Smooth muscle cell (in vitro differentiated cells): ENCODE measurements at regions not wholly inside any gene's neighbourhood (a gene's known extent, or its start where the extent isn't known, plus 50 kb on each side); places are given as distances from the start of the nearest gene placed in this dataset.

Source experiments
- DNase-seq: peaks from one replicate; lab custom pipeline; 2025; ENCODE audit not compliant: unreplicated experiment; lab: John Stamatoyannopoulos, UW
- H2AFZ ChIP-seq: fragments of 200-600 bp; sonication (generic); 2 replicates; pipeline ENCODE4 v1.6.0; 2016; ENCODE audit warnings: antibody characterized with exemption, low read depth, mild to moderate bottlenecking
- H3F3A ChIP-seq: fragments of 200-600 bp; sonication (generic); 2 replicates; pipeline ENCODE4 v1.6.0; 2017; ENCODE audit warnings: antibody characterized with exemption, low read depth
- H3K27ac ChIP-seq: fragments of 200-600 bp; sonication (generic); 2 replicates; pipeline ENCODE4 v1.5.1; 2016; ENCODE audit warnings: low read depth, mild to moderate bottlenecking
- H3K27me3 ChIP-seq: fragments of 200-600 bp; sonication (generic); 2 replicates; pipeline ENCODE4 v1.6.1; 2016; ENCODE audit warnings: low read depth, mild to moderate bottlenecking
- H3K36me3 ChIP-seq: fragments of 200-600 bp; sonication (generic); 2 replicates; pipeline ENCODE4 v1.5.1; 2016; ENCODE audit warnings: low read depth
- H3K4me1 ChIP-seq: fragments of 200-600 bp; sonication (generic); 2 replicates; pipeline ENCODE4 v1.5.1; 2016; ENCODE audit warnings: low read depth
- H3K4me2 ChIP-seq: fragments of 200-600 bp; sonication (generic); 2 replicates; pipeline ENCODE4 v1.6.0; 2016; ENCODE audit warnings: mild to moderate bottlenecking
- H3K4me3 ChIP-seq: fragments of 200-600 bp; sonication (generic); 2 replicates; pipeline ENCODE4 v1.5.1; 2016; ENCODE audit warnings: mild to moderate bottlenecking
- H3K79me2 ChIP-seq: fragments of 200-600 bp; sonication (generic); 2 replicates; pipeline ENCODE4 v1.6.0; 2016; ENCODE audit warnings: low read depth, mild to moderate bottlenecking
- H3K9ac ChIP-seq: fragments of 200-600 bp; sonication (generic); 2 replicates; pipeline ENCODE4 v1.6.0; 2016; ENCODE audit warnings: low read depth
- H3K9me3 ChIP-seq: fragments of 200-600 bp; sonication (generic); replicated peaks from 2 replicates; pipeline ENCODE4 v1.5.1; 2016; ENCODE audit warnings: low read depth
- H4K20me1 ChIP-seq: fragments of 200-600 bp; sonication (generic); 2 replicates; pipeline ENCODE4 v1.6.0; 2016; ENCODE audit warnings: low read depth
- WGBS: methylation state at CpG from one replicate; pipeline ENCODE4 v1.1.7; 2016; ENCODE audit warnings: low lambda C conversion rate; 5-methylcytosine and 5-hydroxymethylcytosine counted together
- TF ChIP-seq, protein P1 (sequence below): fragments of 200-600 bp; sonication (generic); IDR thresholded peaks from 2 replicates; pipeline ENCODE4 v1.5.1; 2017; ENCODE audit warnings: borderline replicate concordance, mild to moderate bottlenecking, antibody characterized with exemption; ENCODE audit not compliant: insufficient read depth, poor library complexity, severe bottlenecking

DNA sequence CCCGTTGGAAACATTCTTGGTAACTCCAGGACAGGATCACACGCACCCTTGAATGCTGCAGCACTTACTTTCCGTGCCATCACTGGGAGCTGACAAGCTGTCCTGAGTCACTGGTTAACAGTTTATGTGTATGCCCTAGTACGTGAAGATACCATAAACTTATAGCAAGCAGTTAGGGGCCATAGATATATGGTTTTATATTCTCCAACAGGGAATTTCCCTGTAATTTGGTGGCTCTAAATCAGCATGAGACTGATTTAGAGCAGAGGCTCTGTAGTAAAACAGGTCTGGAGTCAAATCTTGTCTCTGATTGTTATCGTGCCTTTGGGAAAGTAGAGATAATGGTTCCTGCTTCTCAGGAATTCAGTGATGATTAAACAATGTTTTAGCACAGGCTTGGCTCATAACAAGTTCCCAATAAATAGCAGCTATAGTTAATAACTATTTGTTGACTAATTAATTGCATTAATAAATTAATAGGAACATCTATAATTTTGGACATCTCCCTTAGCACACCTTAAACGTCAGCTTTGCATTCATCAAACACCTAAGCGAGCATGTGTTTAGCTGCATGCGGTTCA lies 215.2 kb downstream of the VAPA start:
- TF ChIP-seq, protein P1, sequence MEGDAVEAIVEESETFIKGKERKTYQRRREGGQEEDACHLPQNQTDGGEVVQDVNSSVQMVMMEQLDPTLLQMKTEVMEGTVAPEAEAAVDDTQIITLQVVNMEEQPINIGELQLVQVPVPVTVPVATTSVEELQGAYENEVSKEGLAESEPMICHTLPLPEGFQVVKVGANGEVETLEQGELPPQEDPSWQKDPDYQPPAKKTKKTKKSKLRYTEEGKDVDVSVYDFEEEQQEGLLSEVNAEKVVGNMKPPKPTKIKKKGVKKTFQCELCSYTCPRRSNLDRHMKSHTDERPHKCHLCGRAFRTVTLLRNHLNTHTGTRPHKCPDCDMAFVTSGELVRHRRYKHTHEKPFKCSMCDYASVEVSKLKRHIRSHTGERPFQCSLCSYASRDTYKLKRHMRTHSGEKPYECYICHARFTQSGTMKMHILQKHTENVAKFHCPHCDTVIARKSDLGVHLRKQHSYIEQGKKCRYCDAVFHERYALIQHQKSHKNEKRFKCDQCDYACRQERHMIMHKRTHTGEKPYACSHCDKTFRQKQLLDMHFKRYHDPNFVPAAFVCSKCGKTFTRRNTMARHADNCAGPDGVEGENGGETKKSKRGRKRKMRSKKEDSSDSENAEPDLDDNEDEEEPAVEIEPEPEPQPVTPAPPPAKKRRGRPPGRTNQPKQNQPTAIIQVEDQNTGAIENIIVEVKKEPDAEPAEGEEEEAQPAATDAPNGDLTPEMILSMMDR, result no peak

DNA sequence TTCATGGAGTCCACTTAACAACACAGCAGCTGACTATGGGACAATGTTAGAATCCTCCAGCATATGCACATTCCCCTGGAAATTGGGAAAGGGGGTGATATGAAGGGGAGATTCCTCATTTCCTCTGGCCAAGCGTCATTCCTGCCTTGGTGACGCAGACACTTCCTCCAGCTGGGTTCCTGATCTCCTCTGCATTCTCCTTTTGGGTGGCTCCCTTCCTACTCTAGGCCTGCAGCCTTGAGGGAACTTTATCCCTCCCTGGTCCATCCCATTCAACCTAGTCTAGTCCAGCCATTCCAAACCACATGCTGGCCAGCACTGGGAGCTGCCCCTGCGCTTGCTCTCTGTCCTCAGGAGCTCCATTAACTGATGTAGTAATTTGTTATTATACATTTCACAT lies 216.8 kb downstream of the VAPA start:
- no peak overlapping the region for H3K9ac ChIP-seq
- TF ChIP-seq, protein P1, result no peak
- no peak overlapping the region for H3K27ac ChIP-seq
- no peaks in the 10 kb centered on the region for H3K36me3 ChIP-seq
- H3K9me3 ChIP-seq, result no peaks in the 10 kb centered on the region
- H3K4me1 ChIP-seq, result peaks cover 15% of the 10 kb centered on the region
- peaks cover 22% of the 10 kb centered on the region for H3F3A ChIP-seq
- no peaks in the 10 kb centered on the region for H3K27me3 ChIP-seq
- no peak for DNase-seq
- no peaks in the 10 kb centered on the region for H4K20me1 ChIP-seq
- H3K4me2 ChIP-seq, result no peak overlapping the region
- no peak overlapping the region for H2AFZ ChIP-seq
- H3K79me2 ChIP-seq, result no peaks in the 10 kb centered on the region
- no peak overlapping the region for H3K4me3 ChIP-seq
- WGBS, result 88% methylated on average over 3 of the region's 3 CpGs

More for the DNA sequence above, 215.2 kb downstream of the VAPA start:
- DNase-seq, result no peak
- 20% methylated on average over 8 of the region's 8 CpGs for WGBS
- H3F3A ChIP-seq, result peaks cover 22% of the 10 kb centered on the region
- H3K27me3 ChIP-seq, result no peaks in the 10 kb centered on the region
- no peaks in the 10 kb centered on the region for H3K79me2 ChIP-seq
- H3K4me1 ChIP-seq, result peaks cover 15% of the 10 kb centered on the region
- H3K9ac ChIP-seq, result no peak overlapping the region
- H3K27ac ChIP-seq, result peak overlapping the region; percentile 44
- no peaks in the 10 kb centered on the region for H3K36me3 ChIP-seq
- no peak overlapping the region for H3K4me3 ChIP-seq
- peak overlapping the region; percentile 35 for H3K4me2 ChIP-seq
- no peaks in the 10 kb centered on the region for H3K9me3 ChIP-seq
- no peak overlapping the region for H2AFZ ChIP-seq
- no peaks in the 10 kb centered on the region for H4K20me1 ChIP-seq

DNA sequence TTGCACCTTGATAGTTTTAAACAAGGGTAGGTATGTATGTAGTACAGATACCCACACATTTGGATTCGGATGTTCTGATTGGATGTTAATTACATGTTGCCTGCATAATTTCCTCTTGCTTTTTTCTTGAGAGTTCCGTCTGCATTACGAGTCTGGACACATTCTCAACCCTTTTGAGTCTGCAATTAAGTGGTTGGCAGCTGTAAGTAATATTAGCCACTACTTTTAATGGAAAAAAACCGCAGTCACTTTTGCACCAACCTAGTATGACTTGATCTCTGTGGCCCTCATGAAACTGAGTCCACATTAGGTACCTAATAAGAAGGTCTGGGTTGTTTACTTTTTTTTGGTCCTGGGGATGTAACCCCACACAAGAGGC lies 217.3 kb downstream of the VAPA start:
- H3K27me3 ChIP-seq, result no peaks in the 10 kb centered on the region
- H3K4me2 ChIP-seq, result peak overlapping the region; percentile 93
- H4K20me1 ChIP-seq, result no peaks in the 10 kb centered on the region
- H3K4me1 ChIP-seq, result peaks cover 15% of the 10 kb centered on the region
- H2AFZ ChIP-seq, result no peak overlapping the region
- H3K79me2 ChIP-seq, result no peaks in the 10 kb centered on the region
- no peak for DNase-seq
- TF ChIP-seq, protein P1, result no peak
- no peak overlapping the region for H3K9ac ChIP-seq
- 49% methylated on average over 4 of the region's 4 CpGs for WGBS
- no peak overlapping the region for H3K4me3 ChIP-seq
- H3F3A ChIP-seq, result peaks cover 22% of the 10 kb centered on the region
- no peaks in the 10 kb centered on the region for H3K9me3 ChIP-seq
- H3K36me3 ChIP-seq, result no peaks in the 10 kb centered on the region
- no peak overlapping the region for H3K27ac ChIP-seq
